ENCODE measurements at regions not wholly inside any gene's neighbourhood (a gene's known extent, or its start where the extent isn't known, plus 50 kb on each side); places are given as distances from the start of the nearest gene placed in this dataset.
"Not testable (repeated sequence)": the region's sequence is repeated elsewhere in the genome, so short reads cannot be mapped to it uniquely, and the experiment has no call there.

DNA sequence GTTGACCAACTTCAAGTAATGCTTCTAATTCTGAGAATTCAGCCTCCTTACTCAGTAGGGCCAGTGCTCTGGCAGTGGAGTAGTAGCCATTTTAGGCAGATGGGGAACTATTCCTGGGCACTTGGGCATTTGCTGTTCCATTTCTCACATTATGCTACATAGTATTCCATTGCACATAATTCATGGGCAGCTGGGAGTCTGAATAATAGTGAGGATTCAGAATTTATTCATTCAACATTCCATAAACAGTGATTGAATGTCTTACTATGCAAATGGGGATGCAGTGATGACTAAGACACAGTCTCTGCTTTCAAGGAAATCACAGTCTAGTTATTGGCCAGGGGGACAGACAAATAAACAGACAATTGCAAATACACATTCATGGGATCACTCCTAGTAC, 301.0 kb upstream of the KCNN2 start:
- DNase-seq, result no peak

GRCh38 chr5:114062932-114063867, 298.7 kb upstream of the KCNN2 start:
- DNase-seq, result peak; percentile 37

- DNase-seq, result no peak
These were observed 296.0 kb upstream of the KCNN2 start for GRCh38 chr5:114065912-114066311.

DNA sequence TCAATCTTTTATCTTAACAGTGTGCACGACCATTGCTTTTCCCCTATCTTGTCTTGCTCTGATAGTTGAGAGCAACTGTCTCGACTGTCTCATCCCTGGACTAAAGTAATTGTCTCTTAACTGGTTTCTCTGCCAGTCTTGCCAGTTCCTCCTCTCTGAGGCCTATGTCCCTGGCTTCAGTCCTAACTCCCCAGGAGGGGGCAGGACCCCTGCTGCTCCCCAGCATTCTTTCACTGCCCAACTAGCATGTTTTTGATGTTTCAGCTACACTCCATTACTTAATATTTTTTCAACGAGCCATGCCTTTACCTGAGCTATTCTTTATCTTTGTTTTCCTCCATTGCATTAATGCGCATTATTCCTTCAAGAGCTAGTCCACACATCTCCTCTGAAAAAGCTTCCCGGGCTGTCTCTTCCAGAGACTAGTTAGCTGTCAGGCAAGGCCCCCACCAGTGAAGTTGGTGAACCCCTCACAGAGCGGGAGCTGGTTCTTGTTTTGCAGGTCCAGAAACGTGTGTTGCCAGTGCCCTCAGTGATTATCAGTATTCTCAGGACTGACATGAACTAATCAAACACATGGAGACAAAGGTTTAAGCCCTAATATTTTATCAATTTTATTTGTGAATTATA, 291.7 kb upstream of the KCNN2 start:
- no peak for DNase-seq

DNA sequence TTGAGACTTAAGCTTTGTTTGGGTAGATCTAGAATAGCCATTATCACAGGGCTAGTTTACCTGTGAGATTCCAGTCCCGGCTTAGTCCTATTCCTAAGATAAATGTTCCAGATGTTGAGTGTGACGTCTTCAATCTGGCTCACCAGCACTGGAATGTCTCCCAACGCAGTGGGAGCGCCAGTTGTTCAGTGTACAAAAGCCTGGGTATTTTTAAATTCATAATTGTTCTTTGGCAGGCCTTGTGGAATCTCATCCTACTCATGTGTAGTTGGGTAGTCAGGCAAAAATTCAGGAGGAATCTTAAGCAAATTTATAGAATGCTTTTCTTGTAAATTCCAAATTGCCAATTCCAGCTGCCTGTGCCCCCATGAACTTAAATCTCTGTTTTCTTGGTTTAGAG, 272.6 kb upstream of the KCNN2 start:
- no peak for DNase-seq

GRCh38 chr5:114097570-114097969, 264.3 kb upstream of the KCNN2 start:
- no peak for DNase-seq

DNA sequence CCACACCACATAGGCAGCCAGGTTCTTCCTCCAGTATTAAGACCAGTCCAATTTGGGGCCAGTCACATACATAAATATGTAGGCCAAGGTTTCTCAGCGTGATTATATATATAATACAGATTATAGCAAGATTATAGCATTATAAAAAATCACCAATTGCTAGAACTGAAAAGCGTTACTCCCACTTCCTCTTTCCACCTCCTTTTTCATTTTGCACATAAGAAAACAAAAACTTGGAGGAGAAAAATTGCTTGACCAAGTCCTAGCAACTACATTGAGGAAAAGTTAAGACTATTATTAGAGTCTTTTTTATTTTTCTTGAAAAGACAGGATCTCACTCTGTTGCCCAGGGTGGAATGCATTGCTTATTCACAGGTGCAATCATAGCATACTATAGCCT, 262.7 kb upstream of the KCNN2 start:
- no peak for DNase-seq

DNA sequence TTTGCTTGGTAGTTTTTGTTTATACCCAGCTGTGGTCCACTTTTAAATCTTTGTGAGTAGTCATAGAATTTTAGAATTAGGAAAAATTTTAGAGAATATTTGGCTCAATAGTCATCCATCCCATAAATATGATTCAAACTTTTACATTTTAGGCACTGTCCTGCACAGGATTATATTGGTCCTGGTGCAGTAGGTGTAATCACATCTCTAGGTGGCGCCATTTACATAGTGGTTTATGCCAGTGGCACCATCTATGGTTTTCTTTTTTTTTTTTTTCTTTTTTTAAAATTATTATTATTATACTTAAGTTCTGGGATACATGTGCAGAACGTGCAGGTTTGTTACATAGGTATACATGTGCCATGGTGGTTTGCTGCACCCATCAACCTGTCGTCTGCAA, 260.7 kb upstream of the KCNN2 start:
- DNase-seq, result peak; percentile 13

DNA sequence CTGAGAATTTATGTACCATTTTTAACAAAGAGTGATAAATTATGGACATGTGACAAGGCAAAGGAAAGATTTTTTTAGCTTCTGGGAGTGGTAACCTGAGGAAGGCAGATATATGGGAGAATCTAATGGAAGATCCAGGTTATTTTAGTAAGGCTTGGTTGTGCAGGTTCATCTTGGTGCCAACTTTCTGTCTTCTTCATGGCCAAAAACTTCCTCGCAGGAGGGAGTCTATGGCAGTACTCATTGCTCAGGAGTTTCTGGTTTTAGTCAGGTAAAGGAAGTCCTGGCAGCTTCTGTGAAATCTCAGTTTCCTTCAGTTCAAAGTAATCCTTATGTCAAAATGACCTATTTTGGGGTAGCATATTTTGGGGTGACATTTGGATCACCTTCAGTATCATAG, 248.3 kb upstream of the KCNN2 start:
- no peak for DNase-seq

GRCh38 chr5:114116981-114117380, 244.9 kb upstream of the KCNN2 start:
- DNase-seq, result no peak

DNA sequence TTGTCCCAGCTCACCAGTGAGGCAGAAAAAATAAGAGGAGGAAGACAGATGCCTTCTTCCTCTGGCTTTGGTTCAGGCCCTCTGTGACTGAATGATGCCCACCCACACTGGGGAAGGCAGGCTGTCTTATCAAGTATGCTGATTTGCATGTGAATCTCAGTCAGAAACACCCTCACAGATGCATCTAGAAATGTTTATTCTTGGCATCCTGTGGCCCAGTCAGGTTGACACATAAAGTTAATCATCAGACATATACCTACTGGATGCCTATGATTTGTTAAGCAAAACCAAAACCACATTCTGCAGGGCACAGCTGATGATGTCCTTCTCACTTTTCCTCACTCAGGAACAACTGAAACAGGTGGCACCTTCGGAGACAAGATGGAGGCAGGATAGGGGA, 243.4 kb upstream of the KCNN2 start:
- DNase-seq, result no peak

DNA sequence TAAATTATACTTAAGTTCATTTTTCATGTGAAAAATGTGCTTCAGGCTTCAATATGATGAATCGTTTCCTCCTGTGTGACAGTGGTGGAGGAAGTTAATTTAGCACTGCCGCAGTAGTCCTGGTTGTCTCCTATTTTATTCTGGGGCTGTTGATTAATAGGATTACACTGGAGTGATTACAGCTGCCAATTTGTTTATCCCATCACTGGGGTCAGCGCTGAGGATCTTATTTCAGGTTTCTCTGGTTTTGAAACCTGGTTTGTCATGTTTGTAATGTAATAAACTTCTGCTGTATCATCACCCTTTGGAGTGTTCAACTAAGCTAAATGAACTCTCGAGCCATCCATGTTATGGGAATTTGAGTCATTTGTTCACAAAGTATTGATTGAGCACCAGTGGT, 241.7 kb upstream of the KCNN2 start:
- DNase-seq, result no peak

DNA sequence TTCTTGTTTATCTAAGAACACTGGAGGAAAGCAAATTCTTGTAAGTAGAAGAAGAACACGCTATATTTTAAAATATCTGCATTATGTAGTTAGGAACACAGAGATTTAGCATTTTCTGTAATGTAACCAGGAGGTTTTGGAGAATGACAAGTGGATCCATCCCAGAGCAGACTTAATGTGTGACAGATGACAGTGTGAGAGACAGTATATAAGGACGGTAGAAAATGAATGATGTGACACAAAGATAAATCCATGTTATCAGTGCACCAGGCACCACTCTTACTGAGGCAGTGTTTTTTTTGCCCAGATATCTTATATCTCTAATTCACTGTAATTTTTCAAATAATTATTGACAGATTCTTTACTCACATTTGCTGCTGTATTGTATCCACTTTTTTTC, 239.0 kb upstream of the KCNN2 start:
- DNase-seq, result no peak

GRCh38 chr5:114123654-114124053, 238.2 kb upstream of the KCNN2 start:
- DNase-seq, result no peak

DNA sequence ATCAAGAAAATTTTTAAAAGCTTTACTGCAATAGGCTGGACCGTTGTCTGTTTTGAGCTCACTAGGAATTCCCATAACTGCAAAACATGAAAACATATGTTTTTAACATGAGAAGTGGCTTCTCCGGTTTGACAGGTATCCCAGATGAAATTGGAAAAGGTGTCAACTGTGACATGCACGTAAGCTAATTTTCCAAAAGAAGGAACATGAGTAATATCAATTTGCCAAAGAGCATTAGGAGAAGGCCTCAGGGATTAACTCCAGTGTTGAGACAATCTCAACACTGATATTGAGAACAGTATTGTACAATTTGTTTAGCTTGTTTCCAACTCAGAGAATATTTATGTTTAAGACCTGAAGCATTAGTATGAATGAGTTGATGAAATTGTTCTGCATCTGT, 215.5 kb upstream of the KCNN2 start:
- DNase-seq, result peak; percentile 11

DNA sequence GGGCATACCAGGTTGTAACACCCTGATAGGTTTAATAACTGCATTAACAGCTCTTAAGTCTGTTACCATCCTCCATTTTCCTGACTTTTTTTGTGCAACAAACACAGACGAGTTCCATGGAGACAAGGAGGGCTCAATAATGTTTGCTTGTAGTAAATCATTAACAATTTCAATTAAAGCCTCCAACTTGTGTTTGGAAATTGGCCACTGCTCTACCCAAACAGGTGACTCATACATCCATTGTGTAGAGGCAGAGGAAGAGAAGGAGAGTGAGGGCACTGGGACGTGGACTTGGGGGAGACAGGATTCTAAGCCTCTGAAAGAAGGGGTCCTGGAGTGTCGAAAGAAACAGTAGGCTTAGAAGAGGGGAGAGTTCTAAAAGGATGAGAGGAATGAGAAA, 213.6 kb upstream of the KCNN2 start:
- DNase-seq, result no peak

DNA sequence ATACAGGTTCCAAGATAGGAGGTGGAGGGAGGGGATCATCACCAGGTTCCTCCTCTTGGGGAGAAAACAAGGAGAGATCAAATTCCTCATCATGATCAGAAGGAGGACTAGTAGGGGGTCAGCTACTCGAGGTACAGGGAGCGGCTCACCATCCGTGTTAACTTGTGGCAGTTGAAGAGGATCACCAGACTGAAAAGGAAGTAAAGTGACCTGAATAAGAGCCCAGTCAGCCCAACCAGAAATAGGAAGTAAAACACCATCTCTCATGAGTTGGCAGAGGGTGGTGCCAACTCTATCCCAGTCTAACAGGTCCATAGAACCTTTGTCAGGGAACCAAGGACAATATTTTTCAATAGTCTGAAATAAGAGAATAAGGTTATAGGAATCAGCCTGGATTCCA, 213.1 kb upstream of the KCNN2 start:
- not testable (repeated sequence) for DNase-seq

DNA sequence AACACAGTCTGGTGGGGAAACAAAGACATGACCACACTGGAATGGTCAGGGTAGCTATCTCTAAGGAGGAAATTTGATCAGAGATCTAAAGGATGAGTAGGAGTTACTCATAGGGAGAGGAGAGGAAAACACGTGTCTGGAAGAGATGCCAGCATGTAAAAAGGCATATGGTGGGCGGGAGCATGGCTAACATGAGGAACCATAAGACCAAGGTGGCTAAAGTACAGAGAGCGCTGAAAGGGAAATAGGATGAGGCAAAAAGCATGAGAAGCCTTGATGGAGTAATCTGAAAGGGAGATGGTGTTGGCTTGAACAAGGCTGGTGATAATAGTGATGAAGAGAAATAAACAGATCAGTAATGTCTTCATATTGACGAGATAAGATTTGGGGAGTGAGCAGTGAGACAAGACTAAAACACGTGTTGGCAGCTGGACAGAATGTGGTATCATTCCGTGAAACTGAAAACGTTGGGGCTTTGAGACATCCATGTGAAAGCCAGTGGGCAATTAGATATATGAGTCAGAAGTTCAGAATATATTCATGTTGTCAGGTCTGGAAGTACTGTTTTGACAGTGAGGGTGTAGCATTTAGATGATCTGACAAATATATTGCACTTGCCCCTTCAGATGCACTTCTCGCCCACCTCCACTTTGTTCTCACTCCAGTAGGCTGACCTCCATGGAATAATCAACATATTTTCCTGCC, 209.1 kb upstream of the KCNN2 start:
- DNase-seq, result no peak

DNA sequence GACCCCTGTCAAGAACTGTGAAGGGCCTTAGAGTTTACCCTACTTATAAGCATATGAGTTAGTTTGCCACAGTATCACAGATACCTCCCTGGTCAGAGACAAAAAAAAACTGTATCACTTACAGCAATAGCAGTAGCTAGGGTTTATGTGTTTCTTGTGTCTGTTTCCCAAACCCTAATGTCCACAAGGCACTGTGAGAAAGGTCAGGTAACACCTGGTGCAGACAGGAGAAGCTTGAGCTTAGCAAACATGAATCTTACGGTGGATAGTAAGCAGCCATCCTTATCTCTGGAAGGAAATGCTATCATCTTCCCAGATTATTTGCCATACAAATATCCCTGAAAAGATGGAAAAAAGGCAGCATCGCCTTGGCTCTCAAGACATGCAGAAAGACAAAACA, 208.5 kb upstream of the KCNN2 start:
- DNase-seq, result no peak

GRCh38 chr5:114153833-114154232, 208.0 kb upstream of the KCNN2 start:
- DNase-seq, result no peak

GRCh38 chr5:114166081-114166480, 195.8 kb upstream of the KCNN2 start:
- DNase-seq, result no peak

- DNase-seq, result no peak
These were observed 187.7 kb upstream of the KCNN2 start for GRCh38 chr5:114174131-114174530.

GRCh38 chr5:114174837-114175236, 187.0 kb upstream of the KCNN2 start:
- DNase-seq, result no peak

GRCh38 chr5:114176356-114176755, 185.5 kb upstream of the KCNN2 start:
- DNase-seq, result no peak

All from eye (tissue), 1 donor.